Neuronal stem cell (in vitro differentiated cells): ENCODE measurements at regions not wholly inside any gene's neighbourhood (a gene's known extent, or its start where the extent isn't known, plus 50 kb on each side); places are given as distances from the start of the nearest gene placed in this dataset.

ENCODE experiments used
- DNase-seq: peaks from one replicate; pipeline ENCODE4 v3.0.0-alpha.2; 2013; ENCODE audit warnings: low spot score
- H2AFZ ChIP-seq: one replicate; pipeline ENCODE4 v1.6.1; 2013; ENCODE audit warnings: mild to moderate bottlenecking, low read length, inconsistent platforms
- H2AK5ac ChIP-seq: 2 replicates; pipeline ENCODE4 v1.6.1; 2013; ENCODE audit warnings: low read depth, mild to moderate bottlenecking, inconsistent platforms, low read length, moderate library complexity, mixed read lengths
- H2BK120ac ChIP-seq: 2 replicates; pipeline ENCODE4 v1.6.1; 2013; ENCODE audit warnings: low read depth, mild to moderate bottlenecking, inconsistent platforms, low read length, moderate library complexity, mixed read lengths
- H2BK12ac ChIP-seq: one replicate; pipeline ENCODE4 v1.6.1; 2013; ENCODE audit warnings: low read length, inconsistent platforms
- H2BK15ac ChIP-seq: 2 replicates; pipeline ENCODE4 v1.6.1; 2013; ENCODE audit warnings: mild to moderate bottlenecking, low read length, inconsistent platforms, mixed read lengths
- H2BK5ac ChIP-seq: one replicate; pipeline ENCODE4 v1.6.1; 2013; ENCODE audit warnings: inconsistent platforms, mild to moderate bottlenecking, low read length, moderate library complexity
- H3K14ac ChIP-seq: one replicate; pipeline ENCODE4 v1.6.1; 2013; ENCODE audit warnings: low read length, inconsistent platforms
- H3K18ac ChIP-seq: 2 replicates; pipeline ENCODE4 v1.6.1; 2013; ENCODE audit warnings: low read length, inconsistent platforms
- H3K23ac ChIP-seq: 2 replicates; pipeline ENCODE4 v1.6.1; 2013; ENCODE audit warnings: low read depth, mild to moderate bottlenecking, mixed read lengths, low read length, inconsistent platforms; ENCODE audit not compliant: poor library complexity
- H3K27ac ChIP-seq: replicated peaks from 3 replicates; pipeline ENCODE4 v1.5.1; 2013; ENCODE audit warnings: low read length, inconsistent platforms
- H3K27me3 ChIP-seq, 3 experiments: 2 replicates each; pipeline ENCODE4 v1.6.1; 2013; ENCODE audit warnings: low read length in 3 of 3, mild to moderate bottlenecking in 2 of 3, inconsistent platforms in 1 of 3, low read depth in 1 of 3, mixed read lengths in 1 of 3, moderate library complexity in 1 of 3; ENCODE audit not compliant: control insufficient read depth in 3 of 3, insufficient read depth in 3 of 3
- H3K36me3 ChIP-seq, 2 donors: replicated peaks in 1 of 2; 2 replicates each; pipeline ENCODE4 v1.6.1; 2013; ENCODE audit warnings: low read length in 2 of 2; ENCODE audit not compliant: control insufficient read depth in 2 of 2, insufficient read depth in 2 of 2
- H3K4ac ChIP-seq: 2 replicates; pipeline ENCODE4 v1.6.1; 2013; ENCODE audit warnings: inconsistent platforms, mild to moderate bottlenecking, low read length, moderate library complexity
- H3K4me1 ChIP-seq, 2 donors: 1 replicate in 1 of 2; 2 replicates in 1 of 2; pipeline ENCODE4 v1.6.1; 2013; ENCODE audit warnings: low read length in 2 of 2, low read depth in 1 of 2; ENCODE audit not compliant: control insufficient read depth in 2 of 2, insufficient read depth in 1 of 2
- H3K4me2 ChIP-seq: one replicate; pipeline ENCODE4 v1.6.1; 2013; ENCODE audit warnings: mild to moderate bottlenecking, low read length, inconsistent platforms; ENCODE audit not compliant: insufficient read depth, poor library complexity, severe bottlenecking
- H3K4me3 ChIP-seq, 2 donors: 2 replicates each; pipeline ENCODE4 v1.5.1; 2013; ENCODE audit warnings: low read length in 2 of 2, mild to moderate bottlenecking in 2 of 2, inconsistent platforms in 1 of 2, moderate library complexity in 1 of 2
- H3K79me1 ChIP-seq: one replicate; pipeline ENCODE4 v1.6.1; 2013; ENCODE audit warnings: low read depth, mild to moderate bottlenecking, inconsistent platforms, low read length, moderate library complexity
- H3K9ac ChIP-seq: one replicate; pipeline ENCODE4 v1.6.1; 2013; ENCODE audit warnings: mild to moderate bottlenecking, low read depth, low read length, inconsistent platforms; ENCODE audit not compliant: poor library complexity
- H3K9me3 ChIP-seq, 2 donors: replicated peaks in 1 of 2; 2 replicates each; pipeline versions ENCODE3 to v1.6.1; 2013; ENCODE audit warnings: low read length in 2 of 2, mild to moderate bottlenecking in 2 of 2, inconsistent platforms in 1 of 2, low read depth in 1 of 2, mixed read lengths in 1 of 2, moderate library complexity in 1 of 2; ENCODE audit not compliant: control insufficient read depth in 2 of 2, insufficient read depth in 1 of 2
- H4K8ac ChIP-seq: one replicate; pipeline ENCODE4 v1.6.1; 2013; ENCODE audit warnings: low read depth, mild to moderate bottlenecking, inconsistent platforms, low read length, moderate library complexity
- H4K91ac ChIP-seq: one replicate; pipeline ENCODE4 v1.6.1; 2013; ENCODE audit warnings: low read length, low read depth, mild to moderate bottlenecking, inconsistent platforms; ENCODE audit not compliant: poor library complexity
- WGBS, 2 donors: extraction: QIAGEN DNeasy Blood & Tissue Kit; methylation state at CpG; one replicate each; pipeline ENCODE4 v1.1.7; 2013; ENCODE audit warnings: missing lambda C conversion rate in 2 of 2, mixed read lengths in 1 of 2; ENCODE audit not compliant: insufficient read length in 2 of 2, insufficient replicate concordance in 1 of 2; ENCODE audit errors: extremely low coverage in 2 of 2; 5-methylcytosine and 5-hydroxymethylcytosine counted together

- DNase-seq = no peak
- H3K14ac ChIP-seq = no peak overlapping the region
- H2BK15ac ChIP-seq = no peak overlapping the region
- no peak overlapping the region for H3K4me3 ChIP-seq
- H2BK12ac ChIP-seq = no peak overlapping the region
- no peak overlapping the region for H3K23ac ChIP-seq
- H2BK120ac ChIP-seq = no peak overlapping the region
- H3K36me3 ChIP-seq = no peaks in the 10 kb centered on the region
- no peak overlapping the region for H3K4ac ChIP-seq
- no peak overlapping the region for H2AK5ac ChIP-seq
- no peak overlapping the region for H3K18ac ChIP-seq
- no peak overlapping the region for H3K27ac ChIP-seq
- H3K9ac ChIP-seq = no peak overlapping the region
- H3K4me2 ChIP-seq = no peak overlapping the region
- H3K27me3 ChIP-seq = peaks cover 0 to 8% (median 0%) of the 10 kb centered on the region in 3 experiments
- H2AFZ ChIP-seq = no peak overlapping the region
- H4K91ac ChIP-seq = no peak overlapping the region
- H3K4me1 ChIP-seq = no peaks in the 10 kb centered on the region
- no peaks in the 10 kb centered on the region for H3K9me3 ChIP-seq
- H3K79me1 ChIP-seq = no peaks in the 10 kb centered on the region
- no peak overlapping the region for H2BK5ac ChIP-seq
- WGBS, 2 donors = no CpG with 5 or more reads among the region's 2 CpGs
- no peak overlapping the region for H4K8ac ChIP-seq
These were observed 57.6 kb upstream of the RTL6 start for GRCh38 chr22:44555597-44555996.

DNA sequence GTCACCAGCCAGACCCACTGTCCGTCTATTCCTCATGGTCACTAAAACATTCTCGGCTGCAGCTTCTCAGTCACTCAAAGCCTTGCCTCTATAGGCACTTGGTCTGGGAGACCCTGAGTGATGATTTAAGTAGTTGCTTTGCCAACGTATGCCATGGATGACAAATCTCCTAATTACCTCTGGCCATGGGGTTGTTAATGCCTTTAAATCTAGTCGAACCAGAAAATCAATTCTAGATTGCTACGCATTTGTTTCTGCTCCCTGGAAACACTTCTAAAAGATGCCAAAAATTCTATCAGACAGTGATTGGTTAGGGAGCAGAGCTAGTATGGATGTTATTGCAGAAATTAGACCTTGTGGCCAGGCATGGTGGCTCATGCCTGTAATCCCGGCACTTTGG is 57.0 kb upstream of the RTL6 start:
- Histone ChIP-seq H4K8ac (no peak overlapping the region), H3K27ac (no peak overlapping the region), H3K4me3 (no peak overlapping the region), H3K4me2 (no peak overlapping the region), H3K18ac (no peak overlapping the region), H3K9me3 (no peaks in the 10 kb centered on the region), H3K79me1 (no peaks in the 10 kb centered on the region), H3K4ac (no peak overlapping the region), H4K91ac (no peak overlapping the region), H2BK12ac (no peak overlapping the region), H2AFZ (no peak overlapping the region), H3K36me3 (no peaks in the 10 kb centered on the region), H2AK5ac (no peak overlapping the region), H3K27me3 (peaks cover 0 to 8% (median 0%) of the 10 kb centered on the region in 3 experiments), H3K14ac (no peak overlapping the region), H3K9ac (no peak overlapping the region), H3K23ac (no peak overlapping the region), H2BK120ac (no peak overlapping the region), H2BK5ac (no peak overlapping the region), H3K4me1 (no peaks in the 10 kb centered on the region), H2BK15ac (no peak overlapping the region)
- no peak for DNase-seq
- WGBS, 2 donors = no CpG with 5 or more reads among the region's 6 CpGs

- Histone ChIP-seq H3K4ac (no peak overlapping the region), H2AFZ (no peak overlapping the region), H2BK5ac (no peak overlapping the region), H3K27ac (no peak overlapping the region), H3K9ac (no peak overlapping the region), H3K18ac (no peak overlapping the region), H3K4me1 (no peaks in the 10 kb centered on the region), H4K8ac (no peak overlapping the region), H2AK5ac (no peak overlapping the region), H3K4me3 (no peak overlapping the region), H3K4me2 (no peak overlapping the region), H3K9me3 (no peaks in the 10 kb centered on the region), H2BK12ac (no peak overlapping the region), H2BK15ac (no peak overlapping the region), H3K14ac (no peak overlapping the region), H2BK120ac (no peak overlapping the region), H3K79me1 (no peaks in the 10 kb centered on the region), H4K91ac (no peak overlapping the region), H3K23ac (no peak overlapping the region), H3K36me3 (no peaks in the 10 kb centered on the region), H3K27me3 (peaks cover 0 to 8% (median 0%) of the 10 kb centered on the region in 3 experiments)
- no CpG with 5 or more reads among the region's 7 CpGs for WGBS, 2 donors
- no peak for DNase-seq
These were observed 56.4 kb upstream of the RTL6 start for GRCh38 chr22:44554411-44554810.

- H2BK12ac ChIP-seq = no peak overlapping the region
- H3K4me3 ChIP-seq = no peak overlapping the region
- DNase-seq = no peak
- no peak overlapping the region for H3K14ac ChIP-seq
- no peak overlapping the region for H2BK5ac ChIP-seq
- H2BK120ac ChIP-seq = no peak overlapping the region
- no CpG with 5 or more reads among the region's 22 CpGs for WGBS, 2 donors
- no peaks in the 10 kb centered on the region for H3K4me1 ChIP-seq
- no peak overlapping the region for H3K18ac ChIP-seq
- no peaks in the 10 kb centered on the region for H3K36me3 ChIP-seq
- no peak overlapping the region for H3K23ac ChIP-seq
- no peak overlapping the region for H3K27ac ChIP-seq
- H3K9me3 ChIP-seq = peaks cover 0 to 2% of the 10 kb centered on the region in 2 donors
- H3K79me1 ChIP-seq = no peaks in the 10 kb centered on the region
- H4K91ac ChIP-seq = no peak overlapping the region
- H3K4me2 ChIP-seq = no peak overlapping the region
- H2AK5ac ChIP-seq = no peak overlapping the region
- H3K4ac ChIP-seq = no peak overlapping the region
- no peak overlapping the region for H4K8ac ChIP-seq
- H3K9ac ChIP-seq = peak overlapping the region; percentile 14
- H3K27me3 ChIP-seq = peaks cover 0 to 12% (median 0%) of the 10 kb centered on the region in 3 experiments
- H2BK15ac ChIP-seq = no peak overlapping the region
- peak overlapping the region; percentile 56 for H2AFZ ChIP-seq
These were observed 52.9 kb upstream of the RTL6 start for GRCh38 chr22:44550711-44551491.
